ENCODE measurements at regions not wholly inside any gene's neighbourhood (a gene's known extent, or its start where the extent isn't known, plus 50 kb on each side); places are given as distances from the start of the nearest gene placed in this dataset.

DNA sequence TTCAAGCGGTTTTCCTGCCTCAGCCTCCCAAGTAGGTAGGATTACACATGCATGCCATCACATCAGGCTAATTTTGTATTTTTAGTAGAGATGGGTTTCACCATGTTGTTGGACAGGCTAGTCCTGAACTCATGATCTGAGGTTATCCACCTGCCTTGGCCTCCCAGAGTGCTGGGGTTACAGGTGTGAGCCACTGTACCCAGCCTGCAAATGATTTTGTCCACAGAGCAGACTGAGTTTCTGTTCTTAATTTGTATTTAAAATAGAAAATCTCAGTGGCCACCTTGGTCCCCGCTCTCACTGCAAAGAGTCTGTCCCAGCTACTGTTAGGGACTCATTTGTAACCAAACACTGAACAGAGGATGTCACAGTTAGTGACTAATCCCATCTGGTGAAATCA, 415.7 kb upstream of the RBFOX1 start:
- DNase-seq = no peak

DNA sequence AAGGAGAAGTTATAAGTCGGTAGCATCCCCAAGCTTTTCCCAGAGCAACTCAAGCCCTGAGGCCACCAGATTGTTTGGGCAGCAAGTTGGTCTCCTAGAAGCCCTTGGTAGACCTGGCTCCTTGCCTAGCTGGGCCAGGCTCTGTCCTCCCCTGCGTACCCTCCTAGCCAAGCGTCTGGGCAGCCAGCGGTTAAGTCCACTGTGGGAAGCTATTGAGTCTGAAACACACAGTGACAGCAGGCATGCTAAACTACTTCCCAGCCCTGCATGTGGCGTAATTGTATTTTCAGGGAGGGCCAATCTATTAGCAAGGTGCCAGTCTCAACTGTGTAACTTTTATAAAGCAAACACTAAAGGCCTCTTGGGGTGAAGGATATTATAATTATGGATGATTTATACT, 419.1 kb upstream of the RBFOX1 start:
- no peak for DNase-seq

DNA sequence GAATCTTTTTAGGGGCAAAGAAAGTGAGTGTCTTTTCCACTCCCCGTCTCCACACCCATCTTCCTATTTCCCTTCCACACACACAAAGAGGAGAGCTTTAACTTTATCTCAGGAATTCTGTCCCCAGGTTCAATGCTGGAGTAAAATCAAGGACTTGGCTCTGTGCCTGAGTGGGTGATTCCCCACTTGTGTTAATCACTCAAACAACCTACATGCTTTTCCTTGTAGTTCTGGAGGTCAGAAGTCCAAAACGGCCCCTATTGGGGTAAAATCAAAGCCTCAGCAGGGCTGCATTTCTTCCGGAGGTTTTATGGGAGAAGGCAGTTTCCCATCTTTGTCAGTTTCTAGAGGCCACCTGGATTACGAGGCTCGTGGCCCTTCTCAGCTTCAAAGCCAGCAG, 422.3 kb upstream of the RBFOX1 start:
- no peak for DNase-seq

DNA sequence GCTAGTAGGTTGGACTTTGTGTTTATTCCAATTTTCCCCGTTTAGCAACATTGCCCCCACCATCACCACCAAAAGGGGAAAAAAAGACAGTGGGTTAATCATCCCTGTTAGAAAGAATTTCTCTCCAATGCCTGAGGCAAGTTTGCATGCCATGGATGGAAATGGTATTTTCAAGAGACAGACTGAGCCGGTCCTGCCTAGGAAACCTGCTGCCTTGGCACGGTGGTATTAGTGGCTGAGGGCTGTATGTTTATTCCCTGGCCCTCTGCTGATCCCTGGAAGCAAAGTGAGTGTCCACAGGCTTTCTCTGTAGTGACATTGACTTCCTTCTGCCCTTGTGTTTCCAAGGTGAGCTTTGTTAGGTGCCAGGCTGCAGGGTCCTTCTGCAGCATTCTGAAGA, 427.0 kb upstream of the RBFOX1 start:
- no peak for DNase-seq

DNA sequence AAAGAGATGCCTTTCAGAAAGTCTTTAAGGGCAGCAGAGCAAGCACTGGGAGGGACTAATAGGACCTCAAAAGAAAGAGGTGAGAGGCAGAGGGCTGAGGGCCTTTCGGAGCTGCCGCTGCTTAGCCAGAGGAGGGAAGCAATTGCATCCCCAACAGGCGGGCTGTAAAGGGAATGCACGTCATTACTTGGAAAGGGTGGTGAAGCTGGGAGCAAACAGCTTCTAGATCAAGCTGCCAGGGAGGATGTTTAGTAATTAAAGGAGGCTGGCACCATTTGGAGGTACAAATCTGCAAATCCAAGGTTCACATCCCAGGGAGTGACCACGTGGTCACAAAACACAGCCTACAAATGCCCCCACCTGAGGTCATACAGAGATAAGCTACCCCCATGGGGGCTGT, 429.0 kb upstream of the RBFOX1 start:
- no peak for DNase-seq

DNA sequence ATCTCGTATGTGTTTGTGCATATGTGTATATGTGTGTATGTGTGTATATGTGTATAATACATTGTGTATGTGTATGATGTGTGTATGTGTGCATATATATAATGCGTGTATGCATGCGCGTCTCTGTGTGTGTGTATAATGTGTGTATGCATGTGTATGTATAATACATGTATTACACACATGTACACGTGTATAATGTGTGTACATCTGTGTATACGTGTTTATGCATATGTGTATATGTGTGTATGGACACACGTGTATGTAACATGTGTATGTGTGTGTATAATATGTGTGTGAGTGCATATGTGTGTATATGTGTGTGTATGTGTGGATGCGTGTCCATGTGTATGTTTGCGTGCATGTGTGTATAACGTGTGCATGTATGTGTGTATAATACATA, 433.7 kb upstream of the RBFOX1 start:
- DNase-seq = no peak

DNA sequence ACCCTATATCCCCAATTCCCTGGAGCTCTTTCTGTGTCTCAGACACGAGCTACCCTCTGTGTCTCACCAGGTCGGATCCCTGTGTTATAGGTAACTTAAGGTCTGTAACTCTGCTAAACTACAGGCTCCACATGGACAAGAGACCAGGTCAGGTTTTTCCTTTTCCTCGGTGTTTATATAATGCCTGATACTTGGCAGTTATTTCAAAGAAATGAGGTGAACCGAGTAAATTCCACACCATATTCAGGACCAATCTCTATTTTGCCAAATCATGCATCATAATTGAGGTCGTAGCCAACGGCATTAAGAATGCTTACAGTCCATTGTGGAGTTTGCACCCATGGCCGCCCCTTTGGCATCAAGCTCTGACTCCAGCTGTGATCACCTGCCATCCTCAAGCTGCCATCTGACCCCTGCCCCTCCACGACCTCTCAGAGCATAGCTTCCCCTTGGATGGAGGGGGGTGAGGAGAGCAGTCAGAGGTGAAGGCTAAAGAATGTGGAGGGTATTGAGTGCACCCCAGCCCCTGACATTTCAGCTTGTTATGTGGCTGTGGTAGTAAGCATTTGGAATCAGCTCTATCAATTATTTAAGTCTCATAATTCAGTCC, 434.7 kb upstream of the RBFOX1 start:
- DNase-seq = no peak

DNA sequence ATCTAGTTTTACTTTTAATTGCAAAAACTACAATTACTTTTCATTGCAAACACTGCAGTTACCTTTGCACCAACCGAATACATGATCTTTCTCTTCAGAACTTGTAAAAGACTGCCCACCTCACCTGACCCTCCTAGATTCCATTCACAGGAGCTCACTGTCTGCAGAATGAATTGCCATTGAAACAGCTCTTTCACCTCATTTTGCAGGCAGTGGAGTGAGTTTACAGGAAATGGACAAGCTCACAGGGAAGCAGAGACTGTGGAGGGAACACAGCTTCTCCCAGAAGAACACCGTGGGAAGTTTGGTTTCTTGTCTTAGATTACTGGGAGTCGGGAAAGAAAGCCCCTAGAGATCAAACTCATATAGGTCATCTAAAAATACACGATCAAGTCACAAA, 439.7 kb upstream of the RBFOX1 start:
- DNase-seq = no peak

DNA sequence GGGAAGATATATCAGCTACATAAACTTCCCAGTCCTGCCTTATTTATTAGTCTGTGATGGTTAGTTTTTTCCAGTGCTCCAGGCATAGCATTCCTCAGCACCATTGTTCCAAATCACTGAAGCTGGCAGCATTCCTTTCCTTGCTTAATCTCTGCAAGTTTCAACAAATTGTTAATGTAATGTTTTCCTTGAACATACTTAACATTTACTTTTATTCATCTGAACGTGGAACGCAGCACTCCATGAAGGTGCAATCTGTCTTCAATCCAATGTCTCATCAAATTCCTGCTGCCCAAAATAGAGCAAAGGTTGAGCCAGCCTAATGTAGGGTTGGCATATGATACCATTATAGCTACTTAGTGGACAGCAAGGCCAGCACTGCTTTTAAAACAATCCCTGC, 441.1 kb upstream of the RBFOX1 start:
- DNase-seq = no peak

DNA sequence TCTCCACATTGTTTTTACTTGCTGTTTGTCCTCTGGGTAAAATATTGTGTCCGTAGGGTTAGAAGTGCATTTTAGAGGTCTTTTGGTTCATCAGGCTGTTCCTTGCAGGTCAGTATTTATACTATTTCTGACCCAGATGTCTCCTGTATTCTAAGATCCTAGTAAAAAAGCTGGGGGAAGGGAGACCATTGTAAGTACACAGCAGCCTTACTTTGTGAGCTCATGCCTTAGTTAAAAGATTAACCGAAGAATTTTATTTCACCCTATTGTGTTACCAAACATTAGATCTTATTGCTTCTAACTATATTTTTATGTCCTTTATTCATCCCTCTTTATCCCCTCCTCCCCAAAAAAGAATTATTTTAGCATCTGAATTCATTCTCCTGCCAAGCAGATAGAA, 444.1 kb upstream of the RBFOX1 start:
- no peak for DNase-seq

DNA sequence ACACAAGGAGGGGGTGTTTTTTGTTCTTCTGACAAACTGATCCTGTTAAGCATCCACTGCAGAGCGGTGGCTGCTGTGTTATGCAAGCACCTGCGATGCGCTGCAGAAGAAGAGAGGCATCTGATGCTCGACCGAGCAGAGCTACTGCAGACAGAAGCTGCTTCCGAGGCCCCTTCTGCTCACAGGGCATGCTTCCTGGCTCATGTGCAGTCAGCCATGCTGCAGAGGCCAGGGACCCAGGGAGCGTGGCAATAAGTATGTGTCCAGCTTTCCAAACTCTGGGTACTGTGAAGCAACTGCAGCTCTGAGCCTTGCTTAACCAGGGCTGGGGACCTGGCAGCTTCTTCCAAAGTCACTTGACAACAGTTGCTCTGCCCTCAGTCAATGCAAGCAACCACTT, 448.6 kb upstream of the RBFOX1 start:
- no peak for DNase-seq

DNA sequence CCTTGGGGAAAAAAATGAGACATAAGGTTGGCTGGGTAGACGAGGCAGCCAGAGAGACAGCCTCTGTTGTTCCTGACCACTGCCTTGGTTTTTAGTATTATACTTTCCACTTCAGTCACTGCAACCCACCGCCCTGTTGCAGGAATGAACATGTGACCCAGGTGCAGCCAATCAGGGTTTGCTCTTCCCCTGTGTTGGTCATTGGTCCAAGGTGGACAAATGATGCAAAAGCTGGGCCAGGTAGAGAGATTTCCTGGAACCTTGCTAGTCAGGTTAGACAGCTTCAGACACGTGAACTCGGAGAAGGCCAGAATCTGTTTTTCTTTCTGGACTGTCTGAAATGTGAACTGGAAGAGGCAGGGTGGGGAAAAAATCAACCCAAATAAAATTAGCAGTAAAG, 452.4 kb upstream of the RBFOX1 start:
- DNase-seq = no peak

DNA sequence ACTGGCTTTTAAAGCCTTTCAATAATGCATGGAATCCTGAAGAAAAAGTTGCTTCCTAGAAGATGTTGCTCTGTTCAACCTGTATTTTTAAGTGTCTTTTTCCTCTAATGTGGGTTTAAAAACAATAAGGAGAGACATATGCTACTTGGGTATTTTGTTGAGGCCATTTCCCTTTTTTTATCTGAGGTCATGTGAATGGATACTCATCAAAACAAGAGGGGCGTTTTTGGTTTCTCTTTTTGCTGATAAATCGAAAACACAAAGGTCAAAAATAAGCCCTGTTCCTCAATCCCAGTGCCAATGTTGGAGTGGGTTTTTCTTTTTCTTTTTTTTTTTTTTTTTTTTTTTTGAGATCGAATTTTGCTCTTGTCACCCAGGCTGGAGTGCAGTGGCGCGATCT, 468.0 kb upstream of the RBFOX1 start:
- DNase-seq = no peak

DNA sequence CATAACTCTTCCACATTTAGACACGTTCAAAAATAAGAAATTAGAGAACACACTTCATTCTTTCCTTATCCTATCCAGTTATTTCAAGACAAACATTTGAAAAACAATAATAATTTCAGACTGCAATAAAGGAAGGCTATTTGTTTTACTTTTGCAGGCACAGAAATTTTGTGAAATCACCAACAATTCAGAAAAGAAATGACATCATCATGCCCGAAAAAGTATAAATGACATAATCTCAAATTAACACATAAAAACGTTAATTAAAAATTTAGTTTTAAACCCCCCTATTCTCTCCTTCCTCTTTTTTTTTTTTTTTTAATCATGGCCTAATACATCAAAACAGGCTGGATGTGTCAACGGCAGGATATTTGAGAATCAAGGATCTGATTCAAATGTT, 468.4 kb upstream of the RBFOX1 start:
- DNase-seq = no peak

DNA sequence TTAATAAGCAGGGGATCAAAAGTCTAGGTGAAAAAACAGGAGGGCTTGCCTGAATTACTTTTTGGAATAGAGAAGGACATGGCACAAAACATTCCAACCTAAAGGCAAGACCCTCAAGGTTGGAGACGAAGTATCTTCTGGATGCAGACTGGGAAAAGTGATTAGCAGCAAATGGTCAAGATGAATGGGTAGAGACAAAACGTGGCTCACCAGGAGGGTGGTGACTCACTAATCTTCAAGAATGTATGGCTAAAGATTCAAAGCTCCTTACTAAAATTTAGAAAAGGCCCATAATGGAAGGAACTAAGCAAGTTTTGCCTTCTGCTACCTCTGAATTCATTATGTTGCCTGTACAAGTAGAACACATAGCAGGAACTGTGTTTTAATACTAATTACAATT, 469.5 kb upstream of the RBFOX1 start:
- DNase-seq = no peak

DNA sequence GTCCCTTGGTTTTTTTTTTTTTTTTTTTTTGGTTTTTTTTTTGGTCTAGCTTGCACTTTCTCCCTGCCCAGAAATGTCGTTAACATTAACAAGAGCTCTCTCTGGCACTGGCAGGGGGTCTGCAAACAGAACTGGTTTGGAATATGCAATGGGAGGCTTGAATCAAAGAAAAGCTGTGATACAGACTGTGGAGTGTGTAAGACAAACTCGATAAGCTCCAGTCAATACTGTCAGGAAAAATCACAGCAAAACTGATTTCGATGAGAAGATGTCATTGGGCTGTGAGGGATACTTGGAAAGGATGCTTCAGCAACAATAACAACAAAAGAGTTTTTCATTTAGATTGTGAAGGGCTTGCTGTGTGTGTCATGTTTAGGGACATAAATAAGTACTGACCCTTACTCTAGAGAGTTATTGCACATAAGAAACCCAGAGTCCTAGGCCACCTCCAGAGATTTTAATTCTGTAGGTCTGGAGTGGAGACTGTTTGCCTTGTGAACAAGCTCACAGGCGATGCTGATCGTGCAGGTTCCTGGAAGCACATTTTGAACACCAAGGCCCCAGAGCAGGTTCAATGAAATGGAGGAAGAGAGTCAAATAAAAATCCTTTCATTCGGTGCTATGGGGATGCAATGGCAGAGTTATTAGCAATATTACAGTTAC, 470.7 kb upstream of the RBFOX1 start:
- no peak for DNase-seq

DNA sequence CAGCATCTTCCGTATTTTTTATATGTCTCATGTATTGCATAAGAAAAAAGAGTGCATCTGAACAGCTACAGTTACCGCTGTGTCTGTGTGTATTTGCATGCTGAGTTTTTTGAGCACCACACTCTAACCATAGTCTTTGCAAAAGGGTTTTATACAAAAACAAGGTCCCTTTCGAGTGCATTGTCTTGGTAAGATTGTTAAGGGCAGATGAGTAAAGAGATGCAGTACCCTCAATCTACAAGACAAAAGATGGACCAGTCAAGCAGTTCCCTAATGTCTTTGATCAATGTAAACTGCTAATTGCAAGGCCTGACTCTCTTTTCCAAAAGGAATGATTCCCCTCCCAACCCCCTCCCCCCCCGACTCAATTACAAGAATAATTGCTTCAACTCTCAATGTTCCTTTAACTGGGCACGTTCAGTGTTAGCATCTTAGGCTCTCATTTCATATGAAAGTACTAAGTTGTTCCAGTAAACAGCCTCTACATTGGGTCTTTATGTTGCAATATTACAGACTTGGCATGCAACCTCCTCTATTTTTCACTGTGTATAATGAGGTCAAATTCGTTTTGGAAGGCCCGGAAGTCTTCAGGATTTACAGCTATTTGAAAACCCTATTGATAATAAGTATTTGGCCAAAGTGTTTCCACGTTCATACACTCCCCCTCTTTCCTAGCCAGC, 471.4 kb upstream of the RBFOX1 start:
- no peak for DNase-seq

DNA sequence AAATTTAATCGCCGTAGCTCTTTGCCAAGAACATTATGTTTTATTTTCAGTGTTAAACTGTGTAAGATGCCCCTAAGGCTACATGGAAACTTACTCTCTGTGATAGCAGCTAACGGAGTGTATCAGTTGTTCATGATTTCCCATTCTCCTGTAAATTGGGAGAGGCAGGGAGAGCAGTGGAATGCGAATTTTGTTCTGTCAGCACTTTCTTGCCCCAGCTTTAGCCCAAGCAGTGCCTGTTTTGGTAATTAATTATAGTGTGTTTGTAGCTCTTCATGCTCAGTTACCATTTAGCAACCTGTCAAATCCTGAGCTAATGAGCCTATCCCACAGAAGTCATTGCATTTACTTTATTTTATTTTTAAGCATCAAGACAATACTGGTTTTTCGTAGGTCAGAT, 475.1 kb upstream of the RBFOX1 start:
- no peak for DNase-seq

DNA sequence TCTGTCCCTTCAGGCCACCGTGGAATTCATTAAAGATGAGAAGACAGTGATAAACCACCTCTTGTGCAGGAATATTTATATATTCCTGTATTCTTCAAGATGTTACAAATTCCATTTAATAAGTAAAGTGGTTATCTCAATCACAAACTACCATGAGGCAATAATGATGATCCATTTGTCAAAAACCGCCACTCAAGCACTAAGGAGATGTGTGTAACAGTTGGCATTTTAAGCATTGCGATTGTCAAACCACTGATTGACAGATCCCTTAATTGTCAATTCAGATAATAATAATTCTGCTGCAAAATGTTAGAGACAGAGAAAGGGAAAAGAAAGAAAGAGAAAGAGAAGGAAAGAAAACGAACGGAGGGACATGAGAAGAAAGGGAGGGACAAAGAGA, 476.1 kb upstream of the RBFOX1 start:
- DNase-seq = no peak

DNA sequence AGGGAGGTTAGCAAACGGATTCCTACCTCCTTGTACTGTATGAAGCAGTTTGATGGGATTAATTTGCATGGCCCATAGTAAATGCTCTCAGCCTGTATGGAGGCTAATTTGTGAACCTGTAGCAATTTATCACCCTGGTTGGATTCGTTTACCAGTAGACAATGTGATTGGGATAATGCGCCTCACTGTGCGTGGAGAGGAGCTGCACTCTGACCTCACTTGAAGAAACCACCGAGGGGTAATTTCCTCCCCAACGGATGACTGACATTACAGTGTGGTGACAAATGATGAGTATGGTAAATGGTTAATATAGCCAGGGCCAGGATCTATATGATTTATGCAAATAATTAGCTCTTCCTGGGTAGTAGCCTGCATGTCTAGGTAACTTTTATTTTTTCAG, 479.1 kb upstream of the RBFOX1 start:
- no peak for DNase-seq

DNA sequence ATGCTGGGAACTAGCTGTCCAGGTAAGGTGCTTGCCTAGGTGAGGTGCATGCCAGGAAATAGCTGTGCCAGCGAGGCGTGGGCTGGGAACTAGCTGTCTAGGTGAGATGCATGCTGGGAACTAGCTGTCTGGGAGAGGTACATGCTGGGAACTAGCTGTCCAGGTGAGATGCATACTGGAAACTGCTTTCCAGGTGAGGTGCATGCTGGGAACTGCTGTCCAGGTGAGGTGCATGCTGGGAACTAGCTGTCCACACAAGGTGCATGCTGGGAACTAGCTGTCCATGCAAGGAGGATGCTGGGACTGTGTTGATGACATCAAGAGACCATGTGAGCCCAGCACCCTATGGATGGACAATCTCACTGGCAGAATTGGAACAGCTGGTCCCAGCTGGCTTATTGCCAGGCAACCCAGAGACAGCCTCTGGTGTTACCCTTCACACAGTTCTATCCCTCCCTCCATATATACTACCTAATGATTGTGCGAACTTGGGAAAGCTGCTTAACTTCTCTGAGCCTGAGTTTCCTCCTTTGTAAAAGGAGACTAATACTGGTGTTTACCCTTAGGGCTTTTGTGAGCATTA, 479.9 kb upstream of the RBFOX1 start:
- no peak for DNase-seq

DNA sequence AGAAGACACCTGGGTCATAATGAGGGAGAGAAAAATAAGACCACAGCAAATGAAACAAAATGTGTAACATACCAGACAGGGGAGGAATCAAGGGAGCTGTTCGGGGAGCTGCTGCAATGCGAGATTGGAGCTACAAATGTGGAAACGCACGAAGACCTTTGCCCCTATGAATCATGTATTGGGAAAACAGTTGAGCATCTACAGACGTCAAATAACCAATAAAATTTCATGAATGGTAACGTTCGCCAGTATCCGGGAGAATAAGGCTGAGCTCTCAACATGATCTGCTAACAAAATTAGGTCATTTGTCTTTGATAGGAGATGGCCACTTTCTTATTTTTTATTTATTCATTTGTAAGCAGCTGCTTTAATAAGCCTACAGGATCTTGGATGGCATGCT, 486.2 kb upstream of the RBFOX1 start:
- no peak for DNase-seq

DNA sequence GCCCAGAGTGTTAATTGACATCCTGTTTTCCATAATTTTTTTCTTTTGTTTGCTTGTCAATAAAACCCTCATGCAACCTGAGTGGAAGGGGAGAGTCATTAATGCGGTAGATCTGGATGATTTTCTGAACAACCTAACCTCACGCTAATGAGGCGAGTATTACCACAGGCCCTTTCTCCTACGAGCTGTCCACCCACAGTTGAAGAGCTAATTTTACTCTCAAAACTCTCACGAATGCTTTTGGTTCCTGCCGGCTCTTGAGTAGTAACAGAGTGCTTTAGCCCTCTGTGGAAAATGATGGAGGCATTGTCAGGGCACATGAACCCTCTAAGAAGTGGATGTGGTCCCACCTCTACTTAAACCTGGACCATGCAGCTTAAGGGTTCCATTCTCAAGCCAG, 491.3 kb upstream of the RBFOX1 start:
- DNase-seq = no peak

DNA sequence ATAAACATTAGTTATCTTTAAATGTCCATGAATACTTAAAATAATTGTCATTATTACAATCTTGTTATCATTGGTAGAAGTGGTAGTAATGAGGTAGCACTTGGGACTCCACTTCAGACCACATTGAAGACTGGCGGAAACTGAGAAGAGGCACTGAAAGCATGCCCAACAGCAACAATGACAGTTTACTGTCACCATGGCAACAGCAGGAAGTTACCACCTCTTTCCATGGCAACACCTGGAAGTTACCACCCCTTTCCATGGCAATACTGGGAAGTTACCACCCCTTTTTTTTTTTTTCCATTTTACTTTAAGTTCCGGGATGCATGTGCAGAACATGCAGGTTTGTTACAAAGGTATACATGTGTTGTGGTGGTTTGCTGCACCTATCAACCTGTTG, 494.9 kb upstream of the RBFOX1 start:
- no peak for DNase-seq

All from activated CD4-positive, alpha-beta T cell treated with anti-CD3 and anti-CD28 coated beads, Interleukin-2, amount 50 U/mL, for 4 hours (primary cell).